ENCODE measurements at regions not wholly inside any gene's neighbourhood (a gene's known extent, or its start where the extent isn't known, plus 50 kb on each side); places are given as distances from the start of the nearest gene placed in this dataset.
A peak's percentile ranks its signal among the peaks of the same experiment; 100 is the strongest.

GRCh38 chr3:99505646-99506269 lies 132.6 kb upstream of the COL8A1 start:
- H3K9me3 ChIP-seq (ENCODE audit: control insufficient read depth, insufficient read depth, low read length): no peaks in the 10 kb centered on the region
- intact Hi-C loops (cut with micrococcal nuclease): no loop called here
- Mint-ChIP-seq H3K36me3 (no peaks in the 10 kb centered on the region), H3K9me3 (peaks cover 0 to 4% of the 10 kb centered on the region in 2 donors), H3K4me3 (no peak overlapping the region), H3K4me1 (no peaks in the 10 kb centered on the region), H3K27me3 (ENCODE audit: low read depth in 2 of 2) (no peaks in the 10 kb centered on the region), H3K27ac (no peak overlapping the region)
- H3K4me3 ChIP-seq (ENCODE audit: low read length): no peak overlapping the region
- DNase-seq: peak in 1 of 2 donors; percentile 14
- no peaks in the 10 kb centered on the region for H3K36me3 ChIP-seq (ENCODE audit: control insufficient read depth, insufficient read depth, low read length)
- H3K4me1 ChIP-seq (ENCODE audit: control insufficient read depth, insufficient read depth, low read length): no peaks in the 10 kb centered on the region
- 15% methylated on average over 5 of the region's 7 CpGs for WGBS (ENCODE audit: insufficient coverage)
- TF ChIP-seq, protein P1, sequence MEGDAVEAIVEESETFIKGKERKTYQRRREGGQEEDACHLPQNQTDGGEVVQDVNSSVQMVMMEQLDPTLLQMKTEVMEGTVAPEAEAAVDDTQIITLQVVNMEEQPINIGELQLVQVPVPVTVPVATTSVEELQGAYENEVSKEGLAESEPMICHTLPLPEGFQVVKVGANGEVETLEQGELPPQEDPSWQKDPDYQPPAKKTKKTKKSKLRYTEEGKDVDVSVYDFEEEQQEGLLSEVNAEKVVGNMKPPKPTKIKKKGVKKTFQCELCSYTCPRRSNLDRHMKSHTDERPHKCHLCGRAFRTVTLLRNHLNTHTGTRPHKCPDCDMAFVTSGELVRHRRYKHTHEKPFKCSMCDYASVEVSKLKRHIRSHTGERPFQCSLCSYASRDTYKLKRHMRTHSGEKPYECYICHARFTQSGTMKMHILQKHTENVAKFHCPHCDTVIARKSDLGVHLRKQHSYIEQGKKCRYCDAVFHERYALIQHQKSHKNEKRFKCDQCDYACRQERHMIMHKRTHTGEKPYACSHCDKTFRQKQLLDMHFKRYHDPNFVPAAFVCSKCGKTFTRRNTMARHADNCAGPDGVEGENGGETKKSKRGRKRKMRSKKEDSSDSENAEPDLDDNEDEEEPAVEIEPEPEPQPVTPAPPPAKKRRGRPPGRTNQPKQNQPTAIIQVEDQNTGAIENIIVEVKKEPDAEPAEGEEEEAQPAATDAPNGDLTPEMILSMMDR (IDR thresholded peaks at IDR 0.05): no peak
- H3K27ac ChIP-seq (ENCODE audit: low read length): no peak overlapping the region
- ATAC-seq: peak in 1 of 3 donors; percentile 37
- no peaks in the 10 kb centered on the region for H3K27me3 ChIP-seq (ENCODE audit: control insufficient read depth, insufficient read depth, low read length)

- DNase-seq (no peak), ATAC-seq (no peak)
- Histone ChIP-seq H3K27ac (ENCODE audit: low read length) (no peak overlapping the region), H3K4me1 (ENCODE audit: control insufficient read depth, insufficient read depth, low read length) (no peaks in the 10 kb centered on the region), H3K27me3 (ENCODE audit: control insufficient read depth, insufficient read depth, low read length) (no peaks in the 10 kb centered on the region), H3K9me3 (ENCODE audit: control insufficient read depth, insufficient read depth, low read length) (no peaks in the 10 kb centered on the region), H3K36me3 (ENCODE audit: control insufficient read depth, insufficient read depth, low read length) (no peaks in the 10 kb centered on the region), H3K4me3 (ENCODE audit: low read length) (no peak overlapping the region)
- Mint-ChIP-seq H3K27me3 (ENCODE audit: low read depth in 2 of 2) (no peaks in the 10 kb centered on the region), H3K27ac (no peak overlapping the region), H3K4me1 (no peaks in the 10 kb centered on the region), H3K4me3 (no peak overlapping the region), H3K36me3 (no peaks in the 10 kb centered on the region), H3K9me3 (peaks cover 0 to 4% of the 10 kb centered on the region in 2 donors)
- intact Hi-C loops (cut with micrococcal nuclease): no loop called here
- TF ChIP-seq, protein P1 (IDR thresholded peaks at IDR 0.05): no peak
- WGBS (ENCODE audit: insufficient coverage): no CpG with 5 or more reads among the region's 1 CpG
These were observed 133.2 kb upstream of the COL8A1 start for GRCh38 chr3:99505200-99505599.

DNA sequence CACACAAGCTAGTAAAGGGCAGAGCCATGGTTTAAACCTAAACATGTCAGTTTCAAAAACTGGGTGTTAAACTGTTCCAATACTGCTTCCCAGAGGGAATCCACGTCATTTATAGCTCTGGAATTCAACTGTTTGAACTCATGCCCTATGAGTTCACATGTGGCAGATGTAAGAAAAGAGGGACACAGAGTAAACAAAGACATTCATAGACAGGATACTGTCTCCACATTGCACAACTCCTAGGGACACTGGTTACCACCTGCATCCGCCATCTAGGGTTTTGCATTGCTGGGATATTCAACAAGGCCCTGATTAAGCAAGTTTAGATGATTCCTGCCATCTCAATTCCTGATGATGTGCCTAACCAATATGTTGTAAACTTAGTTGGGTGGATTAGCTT lies 134.1 kb upstream of the COL8A1 start:
- no peaks in the 10 kb centered on the region for H3K27me3 Mint-ChIP-seq (ENCODE audit: low read depth in 2 of 2)
- H3K4me3 Mint-ChIP-seq: no peak overlapping the region
- no peaks in the 10 kb centered on the region for H3K4me1 Mint-ChIP-seq
- Histone ChIP-seq H3K4me1 (ENCODE audit: control insufficient read depth, insufficient read depth, low read length) (no peaks in the 10 kb centered on the region), H3K36me3 (ENCODE audit: control insufficient read depth, insufficient read depth, low read length) (no peaks in the 10 kb centered on the region), H3K27ac (ENCODE audit: low read length) (no peak overlapping the region), H3K27me3 (ENCODE audit: control insufficient read depth, insufficient read depth, low read length) (no peaks in the 10 kb centered on the region), H3K9me3 (ENCODE audit: control insufficient read depth, insufficient read depth, low read length) (no peaks in the 10 kb centered on the region), H3K4me3 (ENCODE audit: low read length) (no peak overlapping the region)
- ATAC-seq: no peak
- WGBS (ENCODE audit: insufficient coverage): 85% methylated on average over 2 of the region's 2 CpGs
- no peak overlapping the region for H3K27ac Mint-ChIP-seq
- H3K36me3 Mint-ChIP-seq: no peaks in the 10 kb centered on the region
- TF ChIP-seq, protein P1 (IDR thresholded peaks at IDR 0.05): no peak
- intact Hi-C loops (cut with micrococcal nuclease): no loop called here
- H3K9me3 Mint-ChIP-seq: peaks cover 0 to 4% of the 10 kb centered on the region in 2 donors
- DNase-seq: no peak

- WGBS (ENCODE audit: insufficient coverage): 92% methylated on average over 3 of the region's 3 CpGs
- no peak for ATAC-seq
- Histone ChIP-seq H3K4me1 (ENCODE audit: control insufficient read depth, insufficient read depth, low read length) (no peaks in the 10 kb centered on the region), H3K4me3 (ENCODE audit: low read length) (no peak overlapping the region), H3K36me3 (ENCODE audit: control insufficient read depth, insufficient read depth, low read length) (no peaks in the 10 kb centered on the region), H3K27me3 (ENCODE audit: control insufficient read depth, insufficient read depth, low read length) (no peaks in the 10 kb centered on the region), H3K27ac (ENCODE audit: low read length) (no peak overlapping the region), H3K9me3 (ENCODE audit: control insufficient read depth, insufficient read depth, low read length) (no peaks in the 10 kb centered on the region)
- DNase-seq: no peak
- peaks cover 0 to 4% of the 10 kb centered on the region in 2 donors for H3K9me3 Mint-ChIP-seq
- no peaks in the 10 kb centered on the region for H3K36me3 Mint-ChIP-seq
- TF ChIP-seq, protein P1 (IDR thresholded peaks at IDR 0.05): no peak
- no peaks in the 10 kb centered on the region for H3K27me3 Mint-ChIP-seq (ENCODE audit: low read depth in 2 of 2)
- H3K4me3 Mint-ChIP-seq: no peak overlapping the region
- no peaks in the 10 kb centered on the region for H3K4me1 Mint-ChIP-seq
- intact Hi-C loops (cut with micrococcal nuclease): no loop called here
- H3K27ac Mint-ChIP-seq: no peak overlapping the region
These were observed 135.0 kb upstream of the COL8A1 start for GRCh38 chr3:99503350-99503749.

Measured in natural killer cell (primary cell).